ENCODE measurements at regions not wholly inside any gene's neighbourhood (a gene's known extent, or its start where the extent isn't known, plus 50 kb on each side); places are given as distances from the start of the nearest gene placed in this dataset.

- Histone ChIP-seq H3K4me3 (no peak overlapping the region), H3K4me1 (no peaks in the 10 kb centered on the region), H3K36me3 (no peaks in the 10 kb centered on the region), H3K27me3 (ENCODE audit: low read depth) (peaks cover 18% of the 10 kb centered on the region), H3K9me3 (replicated peaks) (no peaks in the 10 kb centered on the region), H3K27ac (replicated peaks) (no peak overlapping the region)
- DNase-seq: no peak
- intact Hi-C loops (cut with micrococcal nuclease): no loop called here
- TF ChIP-seq CTCF (IDR thresholded peaks at IDR 0.05; ENCODE audit: borderline replicate concordance): no peak
These were observed 170.7 kb downstream of the CYRIA start for GRCh38 chr2:16494836-16495508.

GRCh38 chr2:16493788-16494187, 171.8 kb downstream of the CYRIA start:
- intact Hi-C loops (cut with micrococcal nuclease): no loop called here
- Histone ChIP-seq H3K36me3 (no peaks in the 10 kb centered on the region), H3K27ac (replicated peaks) (no peak overlapping the region), H3K9me3 (replicated peaks) (no peaks in the 10 kb centered on the region), H3K27me3 (ENCODE audit: low read depth) (peaks cover 27% of the 10 kb centered on the region), H3K4me1 (no peaks in the 10 kb centered on the region), H3K4me3 (no peak overlapping the region)
- no peak for TF ChIP-seq CTCF (IDR thresholded peaks at IDR 0.05; ENCODE audit: borderline replicate concordance)
- no peak for DNase-seq

GRCh38 chr2:16487686-16488085, 177.9 kb downstream of the CYRIA start:
- DNase-seq: no peak
- intact Hi-C loops (cut with micrococcal nuclease): no loop called here
- peak; percentile 59 for TF ChIP-seq CTCF (IDR thresholded peaks at IDR 0.05; ENCODE audit: borderline replicate concordance)
- H3K9me3 ChIP-seq (replicated peaks): no peaks in the 10 kb centered on the region
- peaks cover 32% of the 10 kb centered on the region for H3K27me3 ChIP-seq (ENCODE audit: low read depth)
- H3K4me1 ChIP-seq: no peaks in the 10 kb centered on the region
- H3K27ac ChIP-seq (replicated peaks): no peak overlapping the region
- no peaks in the 10 kb centered on the region for H3K36me3 ChIP-seq
- H3K4me3 ChIP-seq: no peak overlapping the region

- no peaks in the 10 kb centered on the region for H3K4me1 ChIP-seq
- H3K9me3 ChIP-seq (replicated peaks): no peaks in the 10 kb centered on the region
- peaks cover 18% of the 10 kb centered on the region for H3K27me3 ChIP-seq (ENCODE audit: low read depth)
- no peak for TF ChIP-seq CTCF (IDR thresholded peaks at IDR 0.05; ENCODE audit: borderline replicate concordance)
- intact Hi-C loops (cut with micrococcal nuclease): no loop called here
- H3K27ac ChIP-seq (replicated peaks): no peak overlapping the region
- no peak for DNase-seq
- H3K36me3 ChIP-seq: no peaks in the 10 kb centered on the region
- no peak overlapping the region for H3K4me3 ChIP-seq
These were observed 180.4 kb downstream of the CYRIA start for GRCh38 chr2:16485251-16485650.

GRCh38 chr2:16482460-16482859, 183.2 kb downstream of the CYRIA start:
- no peak for DNase-seq
- Histone ChIP-seq H3K36me3 (no peaks in the 10 kb centered on the region), H3K27me3 (ENCODE audit: low read depth) (peaks cover 9% of the 10 kb centered on the region), H3K4me3 (no peak overlapping the region), H3K27ac (replicated peaks) (no peak overlapping the region), H3K9me3 (replicated peaks) (no peaks in the 10 kb centered on the region), H3K4me1 (no peaks in the 10 kb centered on the region)
- intact Hi-C loops (cut with micrococcal nuclease): no loop called here
- no peak for TF ChIP-seq CTCF (IDR thresholded peaks at IDR 0.05; ENCODE audit: borderline replicate concordance)

Measured in left ventricle myocardium inferior (tissue), 1 donor.